DOHH2 (cell line): ENCODE measurements at regions not wholly inside any gene's neighbourhood (a gene's known extent, or its start where the extent isn't known, plus 50 kb on each side); places are given as distances from the start of the nearest gene placed in this dataset.

ENCODE experiments used
- CTCF ChIP-seq: fragments of 200-600 bp; sonication (generic); IDR thresholded peaks from one replicate; pipeline ENCODE4 v1.5.1; 2014; ENCODE audit warnings: antibody characterized with exemption, mild to moderate bottlenecking, low read depth, low read length; ENCODE audit not compliant: poor library complexity, severe bottlenecking
- EZH2phosphoT487 ChIP-seq: fragments of 200-600 bp; sonication (generic); IDR thresholded peaks from 2 replicates; pipeline ENCODE4 v1.6.1; 2017; ENCODE audit warnings: borderline replicate concordance, mild to moderate bottlenecking, antibody characterized with exemption, low read length, moderate library complexity, mixed read lengths

- TF ChIP-seq CTCF, result no peak
- TF ChIP-seq EZH2phosphoT487, result no peak
These were observed 178.2 kb upstream of the ZC3H12C start for GRCh38 chr11:109914809-109915653.
